NT2/D1 (cell line): ENCODE measurements at regions not wholly inside any gene's neighbourhood (a gene's known extent, or its start where the extent isn't known, plus 50 kb on each side); places are given as distances from the start of the nearest gene placed in this dataset.

Experiments
- SUZ12 ChIP-seq: IDR thresholded peaks from 2 replicates; pipeline ENCODE4 v1.6.1; 2011; ENCODE audit not compliant: insufficient read length, insufficient read depth; ENCODE audit errors: extremely low read depth
- YY1 ChIP-seq: IDR thresholded peaks from 2 replicates; pipeline ENCODE4 v1.6.1; 2011; ENCODE audit not compliant: insufficient read length, insufficient read depth
- ZNF274 ChIP-seq: IDR thresholded peaks from 2 replicates; pipeline ENCODE4 v1.6.1; 2011; ENCODE audit warnings: mild to moderate bottlenecking, low read depth, low read length

DNA sequence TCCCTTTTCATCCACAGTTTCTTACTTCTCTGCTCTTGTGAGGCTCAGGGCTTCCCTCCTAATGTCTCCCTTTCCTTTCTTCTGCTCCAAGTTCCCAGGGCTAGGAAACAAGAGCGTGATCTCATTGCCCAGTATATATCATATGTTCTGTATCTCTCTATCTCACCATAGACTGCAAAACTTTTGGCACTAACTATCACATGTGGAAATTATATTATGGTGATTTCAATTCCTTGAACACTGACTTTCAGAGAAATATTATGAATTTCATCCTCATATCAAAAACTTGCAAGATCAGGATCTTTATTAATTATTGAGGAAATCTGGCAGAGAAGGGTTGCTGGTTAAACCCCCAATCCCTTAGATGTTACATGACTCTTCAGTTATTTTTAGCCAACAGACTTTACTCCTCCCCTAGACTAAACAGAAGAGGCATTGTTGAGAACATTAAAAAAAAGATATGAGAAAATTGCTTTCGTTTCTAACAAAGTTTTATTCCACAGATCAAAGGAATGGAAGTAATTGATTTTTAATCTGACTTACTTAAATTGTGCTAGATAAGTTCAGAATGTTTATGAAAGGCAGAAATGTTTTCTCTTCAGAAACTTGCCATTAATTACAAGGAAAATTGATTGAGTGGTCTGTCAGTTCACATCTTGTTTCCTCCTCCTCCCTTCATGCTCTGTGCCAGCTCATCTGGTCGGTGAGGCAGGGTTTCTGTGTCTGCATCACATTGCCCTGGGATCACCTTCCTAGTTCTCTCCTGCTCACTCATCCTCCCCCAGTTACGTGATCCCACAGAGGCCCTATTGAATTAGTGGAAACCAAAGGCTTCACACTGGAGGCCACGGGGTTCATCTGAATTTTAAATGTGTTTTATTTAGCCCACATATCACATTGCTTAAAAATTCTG lies 378.5 kb downstream of the LMO7 start:
- no peak for TF ChIP-seq YY1
- TF ChIP-seq ZNF274, result no peak
- no peak for TF ChIP-seq SUZ12
